ENCODE measurements at regions not wholly inside any gene's neighbourhood (a gene's known extent, or its start where the extent isn't known, plus 50 kb on each side); places are given as distances from the start of the nearest gene placed in this dataset.

GRCh38 chr6:169943241-169944060 lies 192.0 kb downstream of the ERMARD start:
- no peak overlapping the region for H3K27ac ChIP-seq
- H3K4me3 ChIP-seq: no peak overlapping the region
- no peak for TF ChIP-seq CTCF (IDR thresholded peaks at IDR 0.05)
- TF ChIP-seq POLR2A (IDR thresholded peaks at IDR 0.05): no peak
- no peak for TF ChIP-seq POLR2AphosphoS5 (IDR thresholded peaks at IDR 0.05)
- no peak for TF ChIP-seq EP300 (IDR thresholded peaks at IDR 0.05)
- H3K4me1 ChIP-seq: no peaks in the 10 kb centered on the region
- no peak for ATAC-seq
- peaks cover 0 to 14% (median 0%) of the 10 kb centered on the region in 3 donors for H3K9me3 ChIP-seq
- 71% methylated on average over 6 of the region's 7 CpGs; no CpG with 5 or more reads in 1 of the 2 donors for WGBS, 2 donors (ENCODE audit: low coverage in 1 of 2)
- no peaks in the 10 kb centered on the region for H3K36me3 ChIP-seq
- H3K27me3 ChIP-seq: peaks cover 13% of the 10 kb centered on the region

GRCh38 chr6:169942173-169942572 lies 190.8 kb downstream of the ERMARD start:
- H3K27ac ChIP-seq: no peak overlapping the region
- no peak overlapping the region for H3K4me3 ChIP-seq
- no peaks in the 10 kb centered on the region for H3K36me3 ChIP-seq
- TF ChIP-seq EP300 (IDR thresholded peaks at IDR 0.05): no peak
- no peak for TF ChIP-seq CTCF (IDR thresholded peaks at IDR 0.05)
- no peak for TF ChIP-seq POLR2A (IDR thresholded peaks at IDR 0.05)
- TF ChIP-seq POLR2AphosphoS5 (IDR thresholded peaks at IDR 0.05): no peak
- H3K9me3 ChIP-seq: peaks cover 0 to 14% (median 0%) of the 10 kb centered on the region in 3 donors
- peaks cover 26% of the 10 kb centered on the region for H3K27me3 ChIP-seq
- no peak for ATAC-seq
- H3K4me1 ChIP-seq: no peaks in the 10 kb centered on the region

- H3K27me3 ChIP-seq: peaks cover 37% of the 10 kb centered on the region
- ATAC-seq: no peak
- H3K4me3 ChIP-seq: no peak overlapping the region
- 35 to 60% methylated on average over 2 to 10 of the region's 26 CpGs for WGBS, 2 donors (ENCODE audit: low coverage in 1 of 2)
- H3K36me3 ChIP-seq: no peaks in the 10 kb centered on the region
- TF ChIP-seq CTCF (IDR thresholded peaks at IDR 0.05) (no peak), EP300 (IDR thresholded peaks at IDR 0.05) (no peak), POLR2A (IDR thresholded peaks at IDR 0.05) (no peak), POLR2AphosphoS5 (IDR thresholded peaks at IDR 0.05) (no peak)
- no peak overlapping the region for H3K27ac ChIP-seq
- H3K4me1 ChIP-seq: no peaks in the 10 kb centered on the region
- peaks cover 0 to 14% (median 0%) of the 10 kb centered on the region in 3 donors for H3K9me3 ChIP-seq
Observed at GRCh38 chr6:169940481-169941271, 189.3 kb downstream of the ERMARD start.

- TF ChIP-seq POLR2A (IDR thresholded peaks at IDR 0.05) (no peak), EP300 (IDR thresholded peaks at IDR 0.05) (no peak), POLR2AphosphoS5 (IDR thresholded peaks at IDR 0.05) (no peak), CTCF (IDR thresholded peaks at IDR 0.05) (no peak)
- Histone ChIP-seq H3K27ac (no peak overlapping the region), H3K27me3 (peaks cover 38% of the 10 kb centered on the region), H3K4me1 (peaks cover 0 to 3% (median 0%) of the 10 kb centered on the region in 3 donors), H3K4me3 (no peak overlapping the region), H3K36me3 (no peaks in the 10 kb centered on the region), H3K9me3 (peaks cover 0 to 10% (median 0%) of the 10 kb centered on the region in 3 donors)
- 89 to 94% methylated on average over 11 to 15 of the region's 32 CpGs for WGBS, 2 donors (ENCODE audit: low coverage in 1 of 2)
- ATAC-seq: no peak
Observed at GRCh38 chr6:169939554-169940164, 188.2 kb downstream of the ERMARD start.

Data from gastroesophageal sphincter (tissue), 4 donors.